RWPE2 (cell line): ENCODE measurements at regions not wholly inside any gene's neighbourhood (a gene's known extent, or its start where the extent isn't known, plus 50 kb on each side); places are given as distances from the start of the nearest gene placed in this dataset.
"Not testable (repeated sequence)": the region's sequence is repeated elsewhere in the genome, so short reads cannot be mapped to it uniquely, and the experiment has no call there.

ENCODE experiments used
- ATAC-seq: fragments of 200-7000 bp; cut with Tn5 transposase; 3 replicates; pipeline ENCODE4 v1.9.1; 2021; ENCODE audit warnings: low read depth
- DNase-seq: peaks from one replicate; pipeline ENCODE4 v3.0.0-alpha.2; 2020; ENCODE audit warnings: low spot score
- H3K27ac ChIP-seq: fragments of 450-650 bp; 2 replicates; pipeline ENCODE4 v1.5.1; 2017; ENCODE audit warnings: mild to moderate bottlenecking; ENCODE audit not compliant: poor library complexity, severe bottlenecking
- H3K27me3 ChIP-seq: fragments of 250-450 bp; sonication (Bioruptor Pico); 2 replicates; pipeline ENCODE4 v1.5.1; 2021; ENCODE audit warnings: mild to moderate bottlenecking, moderate library complexity; ENCODE audit not compliant: insufficient read depth, poor library complexity, severe bottlenecking
- H3K36me3 ChIP-seq: fragments of 250-450 bp; sonication (Bioruptor Pico); 2 replicates; pipeline ENCODE4 v1.5.1; 2020; ENCODE audit warnings: low read depth, mild to moderate bottlenecking, moderate library complexity
- H3K4me1 ChIP-seq: fragments of 250-450 bp; sonication (Bioruptor Pico); 2 replicates; pipeline ENCODE4 v1.5.1; 2021; ENCODE audit warnings: mild to moderate bottlenecking, moderate library complexity; ENCODE audit not compliant: insufficient read depth, poor library complexity, severe bottlenecking
- H3K4me3 ChIP-seq: fragments of 250-450 bp; sonication (Bioruptor Pico); 2 replicates; pipeline ENCODE4 v1.5.1; 2021; ENCODE audit warnings: mild to moderate bottlenecking, moderate library complexity; ENCODE audit not compliant: severe bottlenecking
- H3K9me3 ChIP-seq: fragments of 250-450 bp; sonication (Bioruptor Pico); 2 replicates; pipeline ENCODE4 v1.5.1; 2021; ENCODE audit warnings: mild to moderate bottlenecking, moderate library complexity; ENCODE audit not compliant: severe bottlenecking
- CTCF ChIP-seq: fragments of 450-650 bp; IDR thresholded peaks from one replicate; pipeline ENCODE4 v1.5.1; 2017; ENCODE audit warnings: mild to moderate bottlenecking, moderate library complexity; ENCODE audit not compliant: poor library complexity, severe bottlenecking

- no peak for TF ChIP-seq CTCF
- no peaks in the 10 kb centered on the region for H3K27me3 ChIP-seq
- no peak overlapping the region for H3K27ac ChIP-seq
- DNase-seq, result no peak
- no peaks in the 10 kb centered on the region for H3K36me3 ChIP-seq
- ATAC-seq, result no peak
- no peaks in the 10 kb centered on the region for H3K4me1 ChIP-seq
- H3K9me3 ChIP-seq, result no peaks in the 10 kb centered on the region
- H3K4me3 ChIP-seq, result no peak overlapping the region
Observed at GRCh38 chr3:8355346-8355745, 146.3 kb upstream of the LMCD1 start.

DNA sequence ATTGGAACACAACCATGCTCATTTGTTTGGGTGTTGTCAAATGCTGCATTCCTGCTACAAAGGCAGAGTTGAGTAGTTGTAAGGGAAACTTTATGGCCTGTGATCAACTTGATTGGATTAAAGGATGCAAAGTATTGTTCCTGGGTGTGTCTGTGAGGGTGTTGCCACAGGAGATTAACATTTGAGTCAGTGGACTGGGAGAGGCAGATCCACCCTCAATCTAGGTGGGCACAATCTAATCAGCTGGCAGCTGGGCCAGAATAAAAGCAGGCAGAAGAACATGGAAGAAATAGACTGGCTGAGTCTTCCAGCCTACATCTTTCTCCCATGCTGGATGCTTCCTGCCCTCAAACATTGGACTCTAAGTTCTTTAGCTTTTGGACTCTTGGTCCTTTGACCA is 145.6 kb upstream of the LMCD1 start:
- not testable (repeated sequence) for H3K4me1 ChIP-seq, ATAC-seq, H3K27ac ChIP-seq, H3K27me3 ChIP-seq, DNase-seq, H3K4me3 ChIP-seq, H3K9me3 ChIP-seq, H3K36me3 ChIP-seq

DNA sequence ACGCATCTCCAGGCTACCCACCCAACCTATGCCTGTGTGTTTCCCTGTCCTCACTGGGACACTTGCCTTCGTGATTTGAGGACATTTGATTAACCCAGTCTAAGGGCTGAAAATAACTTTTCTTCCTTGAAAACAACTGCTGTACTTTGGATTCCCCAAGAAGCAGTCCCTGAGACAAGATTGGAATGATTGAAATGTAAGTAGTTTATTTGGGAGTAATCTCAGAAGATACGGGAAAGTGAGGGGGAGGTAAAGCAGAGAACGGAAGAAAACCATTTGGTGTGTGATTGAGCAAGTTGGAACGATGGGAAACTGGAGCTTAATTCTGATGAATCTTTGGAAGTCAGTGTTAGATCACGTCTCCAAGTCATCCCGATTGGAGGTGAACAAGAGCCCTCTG is 143.8 kb upstream of the LMCD1 start:
- Histone ChIP-seq H3K27ac (no peak overlapping the region), H3K4me3 (no peak overlapping the region), H3K4me1 (no peaks in the 10 kb centered on the region), H3K9me3 (no peaks in the 10 kb centered on the region), H3K27me3 (no peaks in the 10 kb centered on the region), H3K36me3 (no peaks in the 10 kb centered on the region)
- no peak for TF ChIP-seq CTCF
- DNase-seq, result no peak
- ATAC-seq, result no peak

- Histone ChIP-seq H3K27ac (no peak overlapping the region), H3K36me3 (no peaks in the 10 kb centered on the region), H3K4me1 (no peaks in the 10 kb centered on the region), H3K4me3 (no peak overlapping the region), H3K27me3 (no peaks in the 10 kb centered on the region), H3K9me3 (no peaks in the 10 kb centered on the region)
- no peak for DNase-seq
- TF ChIP-seq CTCF, result no peak
- ATAC-seq, result no peak
Observed at GRCh38 chr3:8359133-8359532, 142.5 kb upstream of the LMCD1 start.

DNA sequence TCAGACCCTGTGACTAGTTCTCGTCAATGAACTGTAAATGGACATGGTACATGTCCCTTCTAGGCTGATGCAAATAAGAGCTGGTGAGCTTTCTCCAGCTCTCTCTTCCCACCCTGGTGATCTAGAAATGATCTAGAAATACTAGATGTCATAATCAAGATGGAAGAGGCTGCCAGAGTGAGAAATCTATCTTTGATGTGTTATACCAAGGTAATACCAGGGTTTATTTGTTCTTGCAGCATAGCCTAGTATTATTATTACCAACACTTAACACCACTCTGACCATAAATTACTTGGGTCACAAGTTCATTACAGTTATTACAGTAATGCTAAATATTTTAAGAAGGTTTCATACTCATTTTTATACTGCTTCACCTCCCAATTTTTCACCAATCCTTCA is 138.4 kb upstream of the LMCD1 start:
- Histone ChIP-seq H3K9me3 (no peaks in the 10 kb centered on the region), H3K36me3 (no peaks in the 10 kb centered on the region), H3K27me3 (peaks cover 2% of the 10 kb centered on the region), H3K4me3 (no peak overlapping the region), H3K27ac (no peak overlapping the region), H3K4me1 (no peaks in the 10 kb centered on the region)
- TF ChIP-seq CTCF, result no peak
- no peak for DNase-seq
- no peak for ATAC-seq
